HG03025 (cell line): ENCODE measurements at regions not wholly inside any gene's neighbourhood (a gene's known extent, or its start where the extent isn't known, plus 50 kb on each side); places are given as distances from the start of the nearest gene placed in this dataset.
"Not testable (repeated sequence)": the region's sequence is repeated elsewhere in the genome, so short reads cannot be mapped to it uniquely, and the experiment has no call there.

Experiments
- ATAC-seq: cut with Tn5 transposase; IDR thresholded peaks from one replicate; pipeline ENCODE4 v1.9.1; 2021; ENCODE audit warnings: mild to moderate bottlenecking, moderate library complexity; ENCODE audit not compliant: unreplicated experiment, low FRiP score

- ATAC-seq = no peak
Measured at GRCh38 chr20:5662769-5663168, 52.0 kb upstream of the GPCPD1 start.

- ATAC-seq = not testable (repeated sequence)
Measured at GRCh38 chr20:5660756-5661155, 50.0 kb upstream of the GPCPD1 start.
